ENCODE measurements at regions not wholly inside any gene's neighbourhood (a gene's known extent, or its start where the extent isn't known, plus 50 kb on each side); places are given as distances from the start of the nearest gene placed in this dataset.
"Not testable (repeated sequence)": the region's sequence is repeated elsewhere in the genome, so short reads cannot be mapped to it uniquely, and the experiment has no call there.

- no peak for DNase-seq
- POLR2A ChIA-PET, result no interaction called here
- H3K27ac Mint-ChIP-seq, result no peak overlapping the region
- CTCF ChIA-PET, result no interaction called here
- no peaks in the 10 kb centered on the region for H3K4me1 Mint-ChIP-seq
- no peaks in the 10 kb centered on the region for H3K36me3 Mint-ChIP-seq (ENCODE audit: low read depth)
- no peak overlapping the region for H3K4me3 Mint-ChIP-seq
- no peaks in the 10 kb centered on the region for H3K27me3 Mint-ChIP-seq
- no peaks in the 10 kb centered on the region for H3K9me3 Mint-ChIP-seq
These were observed 570.9 kb downstream of the PIK3C3 start for GRCh38 chr18:42525905-42526304.

- Mint-ChIP-seq H3K36me3 (ENCODE audit: low read depth) (no peaks in the 10 kb centered on the region), H3K4me3 (no peak overlapping the region), H3K4me1 (no peaks in the 10 kb centered on the region), H3K27ac (no peak overlapping the region), H3K27me3 (no peaks in the 10 kb centered on the region), H3K9me3 (no peaks in the 10 kb centered on the region)
- DNase-seq, result no peak
- POLR2A ChIA-PET, result no interaction called here
- CTCF ChIA-PET, result no interaction called here
These were observed 572.7 kb downstream of the PIK3C3 start for GRCh38 chr18:42527766-42528165.

- Mint-ChIP-seq H3K4me3 (no peak overlapping the region), H3K27ac (no peak overlapping the region), H3K4me1 (no peaks in the 10 kb centered on the region), H3K27me3 (no peaks in the 10 kb centered on the region), H3K36me3 (ENCODE audit: low read depth) (no peaks in the 10 kb centered on the region), H3K9me3 (no peaks in the 10 kb centered on the region)
- no peak for DNase-seq
- CTCF ChIA-PET, result no interaction called here
- POLR2A ChIA-PET, result no interaction called here
These were observed 575.2 kb downstream of the PIK3C3 start for GRCh38 chr18:42530276-42530675.

GRCh38 chr18:42532119-42532518 lies 577.1 kb downstream of the PIK3C3 start:
- Mint-ChIP-seq H3K4me1 (no peaks in the 10 kb centered on the region), H3K27me3 (no peaks in the 10 kb centered on the region), H3K9me3 (no peaks in the 10 kb centered on the region), H3K27ac (no peak overlapping the region), H3K4me3 (no peak overlapping the region), H3K36me3 (ENCODE audit: low read depth) (no peaks in the 10 kb centered on the region)
- POLR2A ChIA-PET, result no interaction called here
- no peak for DNase-seq
- CTCF ChIA-PET, result no interaction called here

GRCh38 chr18:42533009-42533575 lies 578.1 kb downstream of the PIK3C3 start:
- Mint-ChIP-seq H3K27ac (no peak overlapping the region), H3K9me3 (no peaks in the 10 kb centered on the region), H3K27me3 (no peaks in the 10 kb centered on the region), H3K4me1 (no peaks in the 10 kb centered on the region), H3K4me3 (no peak overlapping the region), H3K36me3 (ENCODE audit: low read depth) (no peaks in the 10 kb centered on the region)
- DNase-seq, result no peak
- CTCF ChIA-PET, result no interaction called here
- POLR2A ChIA-PET, result no interaction called here

GRCh38 chr18:42533616-42534015 lies 578.6 kb downstream of the PIK3C3 start:
- H3K4me3 Mint-ChIP-seq, result no peak overlapping the region
- CTCF ChIA-PET, result no interaction called here
- POLR2A ChIA-PET, result no interaction called here
- H3K4me1 Mint-ChIP-seq, result no peaks in the 10 kb centered on the region
- H3K36me3 Mint-ChIP-seq (ENCODE audit: low read depth), result no peaks in the 10 kb centered on the region
- no peaks in the 10 kb centered on the region for H3K9me3 Mint-ChIP-seq
- no peak overlapping the region for H3K27ac Mint-ChIP-seq
- no peaks in the 10 kb centered on the region for H3K27me3 Mint-ChIP-seq
- no peak for DNase-seq

- no peaks in the 10 kb centered on the region for H3K9me3 Mint-ChIP-seq
- H3K27me3 Mint-ChIP-seq, result no peaks in the 10 kb centered on the region
- CTCF ChIA-PET, result no interaction called here
These were observed 579.3 kb downstream of the PIK3C3 start for GRCh38 chr18:42534313-42534712.

GRCh38 chr18:42536442-42536841 lies 579.0 kb downstream of the RIT2 start:
- Mint-ChIP-seq H3K27ac (no peak overlapping the region), H3K36me3 (ENCODE audit: low read depth) (no peaks in the 10 kb centered on the region), H3K27me3 (no peaks in the 10 kb centered on the region), H3K9me3 (no peaks in the 10 kb centered on the region), H3K4me1 (no peaks in the 10 kb centered on the region), H3K4me3 (no peak overlapping the region)
- CTCF ChIA-PET, result no interaction called here
- POLR2A ChIA-PET, result no interaction called here
- DNase-seq, result no peak

More at GRCh38 chr18:42534313-42534712, 579.3 kb downstream of the PIK3C3 start:
- no peak for DNase-seq
- no peak overlapping the region for H3K4me3 Mint-ChIP-seq
- no peaks in the 10 kb centered on the region for H3K4me1 Mint-ChIP-seq
- POLR2A ChIA-PET, result no interaction called here
- H3K36me3 Mint-ChIP-seq (ENCODE audit: low read depth), result no peaks in the 10 kb centered on the region
- H3K27ac Mint-ChIP-seq, result no peak overlapping the region

- no peaks in the 10 kb centered on the region for H3K27me3 Mint-ChIP-seq
- H3K27ac Mint-ChIP-seq, result no peak overlapping the region
- no peak overlapping the region for H3K4me3 Mint-ChIP-seq
- POLR2A ChIA-PET, result no interaction called here
- no peaks in the 10 kb centered on the region for H3K9me3 Mint-ChIP-seq
- H3K4me1 Mint-ChIP-seq, result no peaks in the 10 kb centered on the region
- no peak for DNase-seq
- no peaks in the 10 kb centered on the region for H3K36me3 Mint-ChIP-seq (ENCODE audit: low read depth)
- CTCF ChIA-PET, result no interaction called here
These were observed 578.2 kb downstream of the RIT2 start for GRCh38 chr18:42537291-42537690.

GRCh38 chr18:42544901-42545300 lies 570.6 kb downstream of the RIT2 start:
- Mint-ChIP-seq H3K36me3 (ENCODE audit: low read depth) (no peaks in the 10 kb centered on the region), H3K4me3 (no peak overlapping the region), H3K27ac (no peak overlapping the region), H3K27me3 (no peaks in the 10 kb centered on the region), H3K4me1 (no peaks in the 10 kb centered on the region), H3K9me3 (no peaks in the 10 kb centered on the region)
- ChIA-PET CTCF (no interaction called here), POLR2A (no interaction called here)
- no peak for DNase-seq

GRCh38 chr18:42545825-42546224 lies 569.7 kb downstream of the RIT2 start:
- no peaks in the 10 kb centered on the region for H3K36me3 Mint-ChIP-seq (ENCODE audit: low read depth)
- no peak overlapping the region for H3K27ac Mint-ChIP-seq
- H3K9me3 Mint-ChIP-seq, result no peaks in the 10 kb centered on the region
- POLR2A ChIA-PET, result no interaction called here
- H3K27me3 Mint-ChIP-seq, result no peaks in the 10 kb centered on the region
- H3K4me1 Mint-ChIP-seq, result no peaks in the 10 kb centered on the region
- no peak for DNase-seq
- CTCF ChIA-PET, result no interaction called here
- no peak overlapping the region for H3K4me3 Mint-ChIP-seq

- Mint-ChIP-seq H3K4me3 (no peak overlapping the region), H3K27ac (no peak overlapping the region), H3K36me3 (ENCODE audit: low read depth) (no peaks in the 10 kb centered on the region), H3K4me1 (no peaks in the 10 kb centered on the region), H3K9me3 (no peaks in the 10 kb centered on the region), H3K27me3 (no peaks in the 10 kb centered on the region)
- ChIA-PET CTCF (no interaction called here), POLR2A (no interaction called here)
- no peak for DNase-seq
These were observed 567.0 kb downstream of the RIT2 start for GRCh38 chr18:42548493-42548892.

GRCh38 chr18:42549596-42549995 lies 565.9 kb downstream of the RIT2 start:
- POLR2A ChIA-PET, result no interaction called here
- no peaks in the 10 kb centered on the region for H3K4me1 Mint-ChIP-seq
- H3K27ac Mint-ChIP-seq, result no peak overlapping the region
- no peak for DNase-seq
- H3K36me3 Mint-ChIP-seq (ENCODE audit: low read depth), result no peaks in the 10 kb centered on the region
- no peaks in the 10 kb centered on the region for H3K9me3 Mint-ChIP-seq
- H3K27me3 Mint-ChIP-seq, result no peaks in the 10 kb centered on the region
- CTCF ChIA-PET, result no interaction called here
- no peak overlapping the region for H3K4me3 Mint-ChIP-seq

GRCh38 chr18:42552559-42552958 lies 562.9 kb downstream of the RIT2 start:
- H3K36me3 Mint-ChIP-seq (ENCODE audit: low read depth); H3K27me3 Mint-ChIP-seq; H3K9me3 Mint-ChIP-seq; H3K27ac Mint-ChIP-seq; DNase-seq; H3K4me1 Mint-ChIP-seq; H3K4me3 Mint-ChIP-seq; CTCF ChIA-PET; POLR2A ChIA-PET: not testable (repeated sequence)
